ENCODE measurements at regions not wholly inside any gene's neighbourhood (a gene's known extent, or its start where the extent isn't known, plus 50 kb on each side); places are given as distances from the start of the nearest gene placed in this dataset.

- TF ChIP-seq HMGXB4 (CRISPR knock-in tag; IDR thresholded peaks at IDR 0.05; ENCODE audit: borderline replicate concordance) (no peak), JUN (IDR thresholded peaks at IDR 0.05) (peak; percentile 85 to 86), ZFP36 (IDR thresholded peaks at IDR 0.05; ENCODE audit: borderline replicate concordance, partially characterized antibody) (no peak), RAD21 (conservative IDR thresholded peaks at IDR 0.05 in 1 of 2, IDR thresholded peaks at IDR 0.05 in 1 of 2) (no peak), PBX3 (IDR thresholded peaks at IDR 0.05) (no peak), NPAS2 (CRISPR knock-in tag; IDR thresholded peaks at IDR 0.05; ENCODE audit: borderline replicate concordance) (no peak), CBX2 (IDR thresholded peaks at IDR 0.05; ENCODE audit: borderline replicate concordance, low read depth) (no peak), ZC3H11A (IDR thresholded peaks at IDR 0.05) (no peak), MAX (IDR thresholded peaks at IDR 0.05) (peak; percentile 41), POLR2AphosphoS2 (conservative IDR thresholded peaks at IDR 0.05; ENCODE audit: low read length) (no peak), NFE2L2 (conservative IDR thresholded peaks at IDR 0.05; ENCODE audit: low read length) (no peak), FOSL2 (IDR thresholded peaks at IDR 0.05) (no peak), FOSL2 (CRISPR knock-in tag; IDR thresholded peaks at IDR 0.05) (no peak), E2F6 (IDR thresholded peaks at IDR 0.05; ENCODE audit: borderline replicate concordance, low read depth) (peak; percentile 62; the same call in 1 of the 2 replicates), CEBPB (IDR thresholded peaks at IDR 0.05) (peak; percentile 17 to 53; a peak in 1 of 4 replicates), HOXB13 (CRISPR knock-in tag; IDR thresholded peaks at IDR 0.05; ENCODE audit: low read depth) (no peak), POLR2A (IDR thresholded peaks at IDR 0.05; ENCODE audit: low read length) (peak; percentile 71), MAZ (IDR thresholded peaks at IDR 0.05; ENCODE audit: borderline replicate concordance, low read depth, low read length) (no peak), TP53 (CRISPR knock-in tag; IDR thresholded peaks at IDR 0.05) (0 out of 2 replicates have a peak, but pooled peaks have one; percentile 35), NR3C1 (IDR thresholded peaks at IDR 0.05) (no peak), FOXS1 (CRISPR knock-in tag; IDR thresholded peaks at IDR 0.05) (no peak), SREBF2 (IDR thresholded peaks at IDR 0.05) (no peak), KDM1A (IDR thresholded peaks at IDR 0.05; ENCODE audit: low read depth) (no peak), BCL3 (IDR thresholded peaks at IDR 0.05) (peak; percentile 37; the same call in 1 of the 3 replicates), ZSCAN20 (CRISPR knock-in tag; IDR thresholded peaks at IDR 0.05) (no peak), REST (IDR thresholded peaks at IDR 0.05) (peak; percentile 23; the same call in 1 of the 2 replicates), FOSB (CRISPR knock-in tag; IDR thresholded peaks at IDR 0.05) (no peak), CTCF (IDR thresholded peaks at IDR 0.05) (no peak)
Measured at GRCh38 chr6:27838058-27838944, 73.9 kb downstream of the OR2B2 start (continued).
